Heart left ventricle (tissue), 16 donors: ENCODE measurements at regions not wholly inside any gene's neighbourhood (a gene's known extent, or its start where the extent isn't known, plus 50 kb on each side); places are given as distances from the start of the nearest gene placed in this dataset.

Experiments used
- ATAC-seq, 4 donors: fragments of 200-7000 bp; cut with Tn5 transposase; one replicate each; pipeline ENCODE4 v1.9.1; 2020 to 2022; ENCODE audit warnings: moderate library complexity in 4 of 4, mild to moderate bottlenecking in 3 of 4, moderate number of reproducible peaks in 1 of 4
- DNase-seq, 5 donors: peaks; one replicate each; pipeline ENCODE4 v3.0.0-alpha.2; 2020
- H3K27ac ChIP-seq, 12 donors: fragments of 200-600 bp; sonication (generic) in 4 of 12; one replicate each; pipeline versions ENCODE4 v1.5.0 to v1.8.0; 2016 to 2022; ENCODE audit warnings: mild to moderate bottlenecking in 2 of 12
- H3K27me3 ChIP-seq, 9 donors: fragments of 200-600 bp; sonication (generic) in 2 of 9; one replicate each; pipeline versions ENCODE4 v1.5.1 to v1.8.0; 2016 to 2022; ENCODE audit warnings: mild to moderate bottlenecking in 3 of 9
- H3K36me3 ChIP-seq, 9 donors: fragments of 200-600 bp; sonication (generic) in 2 of 9; one replicate each; pipeline versions ENCODE4 v1.5.0 to v1.8.0; 2018 to 2022; ENCODE audit warnings: mild to moderate bottlenecking in 2 of 9
- H3K4me1 ChIP-seq, 12 donors: fragments of 200-600 bp; sonication (generic) in 4 of 12; one replicate each; pipeline versions ENCODE4 v1.5.0 to v1.8.0; 2016 to 2022; ENCODE audit warnings: mild to moderate bottlenecking in 3 of 12
- H3K4me3 ChIP-seq, 12 donors: fragments of 200-600 bp; sonication (generic) in 4 of 12; one replicate each; pipeline versions ENCODE4 v1.5.0 to v1.8.0; 2017 to 2022; ENCODE audit warnings: mild to moderate bottlenecking in 9 of 12, moderate library complexity in 4 of 12
- H3K9me3 ChIP-seq, 12 donors: fragments of 200-600 bp; sonication (generic) in 4 of 12; one replicate each; pipeline versions ENCODE4 v1.5.0 to v1.8.0; 2016 to 2022; ENCODE audit warnings: mild to moderate bottlenecking in 1 of 12
- CTCF ChIP-seq, 12 donors: fragments of 200-600 bp; sonication (generic) in 4 of 12; IDR thresholded peaks; one replicate each; pipeline versions ENCODE4 v1.5.0 to v1.8.0; 2018 to 2022; ENCODE audit warnings: antibody characterized with exemption in 12 of 12, mild to moderate bottlenecking in 5 of 12
- POLR2A ChIP-seq, 2 donors: fragments of 450-650 bp; IDR thresholded peaks; one replicate each; pipeline ENCODE4 v1.6.1; 2017; ENCODE audit warnings: antibody characterized with exemption in 2 of 2, mild to moderate bottlenecking in 2 of 2, moderate library complexity in 2 of 2
- WGBS, 4 donors: extraction: QIAGEN DNeasy Blood & Tissue Kit in 2 of 4; methylation state at CpG; one replicate each; pipeline versions ENCODE4 v1.1.5 to v1.1.7; 2013 to 2018; 5-methylcytosine and 5-hydroxymethylcytosine counted together
- intact Hi-C, 10 donors: fragments of 100-400 bp; cut with DNase I; formaldehyde crosslinking; loops; one replicate each; pipeline versions ENCODE4 v1.11.1 to v1.14.2; 2022
- donor health status: ischemic (EF 13 %, LVEDD 7.1; RV severe dilation, severe dysfunction).
- donor health status: healthy with polysubstance abuse.
- donor health status: DM: no; HTN: yes; CAD: no.
- donor health status: DM: no; HTN: no; CAD: no.
- donor health status: ischemic (EF 25% LVEDD 6.9; RV normal size, moderate dysfunction).
- donor health status: ischemic (EF 25% LVEDD 5.7; RV mildly dilated, moderate dysfunction).
- donor health status: healthy.
- donor health status: DM: yes; HTN: yes; CAD: no.
- donor health status: ischemic (EF 35%, LVEDD 5.7; RV mildly dilated, moderate dysfunction).
- donor health status: nonischemic (EF 11% LVEDD 7.7; RV severe dilation, severe dysfunction).
- donor health status: DM: yes; HTN: yes; CAD: no.
- donor health status: PGD.
- donor health status: ischemic (EF 29% LVEDD 5.4; RV normal size, mild dysfunction).
- donor health status: nonischemic (EF 23%, LVEDD 6.1; RV moderate dilation, normal function).

- H3K4me1 ChIP-seq: no peaks in the 10 kb centered on the region
- H3K9me3 ChIP-seq: peaks cover 0 to 17% (median 0%) of the 10 kb centered on the region in 12 donors
- no peaks in the 10 kb centered on the region for H3K36me3 ChIP-seq
- WGBS, 4 donors: 78 to 83% methylated on average over 1 of the region's 1 CpG; no CpG with 5 or more reads in 2 of the 4 donors
- no peak overlapping the region for H3K4me3 ChIP-seq
- H3K27me3 ChIP-seq: no peaks in the 10 kb centered on the region
- DNase-seq (no peak), ATAC-seq (no peak)
- intact Hi-C loops: no loop called here
- H3K27ac ChIP-seq: no peak overlapping the region
- TF ChIP-seq POLR2A (IDR thresholded peaks at IDR 0.05) (no peak), CTCF (IDR thresholded peaks at IDR 0.05) (no peak)
Measured at GRCh38 chr2:193584522-193584938, 1389.8 kb upstream of the TMEFF2 start.

DNA sequence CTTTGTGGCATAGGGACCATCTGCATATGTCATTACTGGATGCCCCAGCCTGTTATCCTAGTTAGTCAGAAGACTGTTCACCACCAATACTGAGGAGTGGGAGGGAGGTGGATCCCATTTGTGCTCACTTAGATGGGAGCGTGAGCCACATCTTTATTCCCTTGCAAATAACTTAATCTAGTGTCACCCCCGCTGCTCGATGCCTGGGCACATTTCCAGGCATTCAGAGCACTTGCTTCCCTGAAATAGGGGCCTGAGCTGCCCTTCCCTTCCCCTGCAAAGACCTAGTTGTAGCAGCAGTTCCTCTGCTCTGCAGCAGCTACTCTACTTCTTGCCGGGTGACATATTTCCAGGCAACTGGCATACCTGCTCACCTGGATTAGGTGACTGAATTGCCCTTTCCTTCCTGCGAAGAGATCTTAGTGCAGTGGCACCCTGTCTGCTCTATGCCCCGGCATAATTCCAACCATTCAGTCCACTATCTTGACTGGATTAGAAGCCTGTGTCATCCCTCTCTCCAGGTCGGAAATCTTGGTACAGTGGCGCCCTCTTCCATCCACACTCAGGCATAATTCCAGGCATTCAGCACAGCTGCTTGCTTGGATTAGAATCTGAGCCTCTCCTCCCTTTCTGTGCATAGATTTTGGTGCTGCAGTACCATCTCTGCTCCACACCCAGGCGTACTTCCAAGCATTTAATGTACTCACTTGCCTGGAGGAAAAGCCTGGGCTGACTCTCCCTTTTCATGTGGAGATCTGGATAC lies 1389.1 kb upstream of the TMEFF2 start:
- ATAC-seq: no peak
- H3K27me3 ChIP-seq: no peaks in the 10 kb centered on the region
- H3K9me3 ChIP-seq: peaks cover 0 to 18% (median 0%) of the 10 kb centered on the region in 12 donors
- no peak overlapping the region for H3K4me3 ChIP-seq
- no peak overlapping the region for H3K27ac ChIP-seq
- TF ChIP-seq CTCF (IDR thresholded peaks at IDR 0.05): no peak
- no peak for TF ChIP-seq POLR2A (IDR thresholded peaks at IDR 0.05)
- H3K36me3 ChIP-seq: no peaks in the 10 kb centered on the region
- DNase-seq: no peak
- H3K4me1 ChIP-seq: no peaks in the 10 kb centered on the region
- 52 to 66% (median 60%) methylated on average over 9 of the region's 9 CpGs for WGBS, 4 donors
- intact Hi-C loops: no loop called here

GRCh38 chr2:193581807-193582206 lies 1387.1 kb upstream of the TMEFF2 start:
- peaks cover 0 to 26% (median 0%) of the 10 kb centered on the region in 12 donors for H3K9me3 ChIP-seq
- no peak for TF ChIP-seq POLR2A (IDR thresholded peaks at IDR 0.05)
- no peak for TF ChIP-seq CTCF (IDR thresholded peaks at IDR 0.05)
- H3K27ac ChIP-seq: no peak overlapping the region
- no peaks in the 10 kb centered on the region for H3K27me3 ChIP-seq
- no peak overlapping the region for H3K4me3 ChIP-seq
- no peaks in the 10 kb centered on the region for H3K36me3 ChIP-seq
- H3K4me1 ChIP-seq: no peaks in the 10 kb centered on the region
- DNase-seq (no peak), ATAC-seq (no peak)
- WGBS, 4 donors: 90 to 96% (median 93%) methylated on average over 1 of the region's 1 CpG
- intact Hi-C loops: no loop called here

- Histone ChIP-seq H3K36me3 (no peaks in the 10 kb centered on the region), H3K4me1 (no peaks in the 10 kb centered on the region), H3K27me3 (no peaks in the 10 kb centered on the region), H3K9me3 (peaks cover 0 to 18% (median 0%) of the 10 kb centered on the region in 12 donors), H3K4me3 (no peak overlapping the region), H3K27ac (no peak overlapping the region)
- ATAC-seq (no peak), DNase-seq (no peak)
- intact Hi-C loops: no loop called here
- TF ChIP-seq CTCF (IDR thresholded peaks at IDR 0.05) (no peak), POLR2A (IDR thresholded peaks at IDR 0.05) (no peak)
- WGBS, 4 donors: 88 to 90% (median 88%) methylated on average over 21 of the region's 21 CpGs
Measured at GRCh38 chr2:193580176-193580950, 1385.6 kb upstream of the TMEFF2 start.
